Tibial nerve (tissue), 3 donors: ENCODE measurements at regions not wholly inside any gene's neighbourhood (a gene's known extent, or its start where the extent isn't known, plus 50 kb on each side); places are given as distances from the start of the nearest gene placed in this dataset.

ENCODE experiments used
- POLR2A ChIP-seq, 2 donors: fragments of 450-650 bp; IDR thresholded peaks; one replicate each; pipeline ENCODE4 v1.6.1; 2017; ENCODE audit warnings: antibody characterized with exemption in 2 of 2, mild to moderate bottlenecking in 2 of 2, moderate library complexity in 2 of 2
- TF ChIP-seq, protein P1 (sequence below), 5 experiments: fragments of 200-600 bp in 3 of 5; fragments of 450-650 bp in 2 of 5; sonication (generic) in 3 of 5; IDR thresholded peaks; one replicate each; pipeline ENCODE4 v1.5.1; 2016 to 2019; ENCODE audit warnings: antibody characterized with exemption in 5 of 5, mild to moderate bottlenecking in 3 of 5, moderate library complexity in 2 of 5

DNA sequence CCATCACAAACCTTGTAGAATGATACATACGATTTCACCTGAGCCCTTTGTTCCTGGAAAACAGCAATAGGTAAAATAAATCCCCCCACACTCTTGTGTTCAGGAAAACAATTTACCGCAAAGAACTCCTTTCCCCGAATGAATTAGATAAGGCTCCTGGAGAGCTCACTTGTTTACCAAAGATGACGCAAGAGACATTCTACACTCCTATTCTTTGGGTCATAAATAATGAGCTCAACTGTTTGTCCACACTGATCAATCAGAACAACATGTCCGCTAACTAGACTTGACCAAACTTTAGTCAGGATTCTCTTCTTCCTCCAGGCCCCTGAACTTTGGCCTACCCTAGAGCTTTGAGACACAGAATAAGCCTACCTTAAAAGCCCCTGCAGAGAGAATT lies 271.9 kb upstream of the OPRM1 start:
- TF ChIP-seq, protein P1, sequence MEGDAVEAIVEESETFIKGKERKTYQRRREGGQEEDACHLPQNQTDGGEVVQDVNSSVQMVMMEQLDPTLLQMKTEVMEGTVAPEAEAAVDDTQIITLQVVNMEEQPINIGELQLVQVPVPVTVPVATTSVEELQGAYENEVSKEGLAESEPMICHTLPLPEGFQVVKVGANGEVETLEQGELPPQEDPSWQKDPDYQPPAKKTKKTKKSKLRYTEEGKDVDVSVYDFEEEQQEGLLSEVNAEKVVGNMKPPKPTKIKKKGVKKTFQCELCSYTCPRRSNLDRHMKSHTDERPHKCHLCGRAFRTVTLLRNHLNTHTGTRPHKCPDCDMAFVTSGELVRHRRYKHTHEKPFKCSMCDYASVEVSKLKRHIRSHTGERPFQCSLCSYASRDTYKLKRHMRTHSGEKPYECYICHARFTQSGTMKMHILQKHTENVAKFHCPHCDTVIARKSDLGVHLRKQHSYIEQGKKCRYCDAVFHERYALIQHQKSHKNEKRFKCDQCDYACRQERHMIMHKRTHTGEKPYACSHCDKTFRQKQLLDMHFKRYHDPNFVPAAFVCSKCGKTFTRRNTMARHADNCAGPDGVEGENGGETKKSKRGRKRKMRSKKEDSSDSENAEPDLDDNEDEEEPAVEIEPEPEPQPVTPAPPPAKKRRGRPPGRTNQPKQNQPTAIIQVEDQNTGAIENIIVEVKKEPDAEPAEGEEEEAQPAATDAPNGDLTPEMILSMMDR (IDR thresholded peaks at IDR 0.05), result no peak
- TF ChIP-seq POLR2A (IDR thresholded peaks at IDR 0.05), result no peak
